ENCODE measurements at regions not wholly inside any gene's neighbourhood (a gene's known extent, or its start where the extent isn't known, plus 50 kb on each side); places are given as distances from the start of the nearest gene placed in this dataset.

DNA sequence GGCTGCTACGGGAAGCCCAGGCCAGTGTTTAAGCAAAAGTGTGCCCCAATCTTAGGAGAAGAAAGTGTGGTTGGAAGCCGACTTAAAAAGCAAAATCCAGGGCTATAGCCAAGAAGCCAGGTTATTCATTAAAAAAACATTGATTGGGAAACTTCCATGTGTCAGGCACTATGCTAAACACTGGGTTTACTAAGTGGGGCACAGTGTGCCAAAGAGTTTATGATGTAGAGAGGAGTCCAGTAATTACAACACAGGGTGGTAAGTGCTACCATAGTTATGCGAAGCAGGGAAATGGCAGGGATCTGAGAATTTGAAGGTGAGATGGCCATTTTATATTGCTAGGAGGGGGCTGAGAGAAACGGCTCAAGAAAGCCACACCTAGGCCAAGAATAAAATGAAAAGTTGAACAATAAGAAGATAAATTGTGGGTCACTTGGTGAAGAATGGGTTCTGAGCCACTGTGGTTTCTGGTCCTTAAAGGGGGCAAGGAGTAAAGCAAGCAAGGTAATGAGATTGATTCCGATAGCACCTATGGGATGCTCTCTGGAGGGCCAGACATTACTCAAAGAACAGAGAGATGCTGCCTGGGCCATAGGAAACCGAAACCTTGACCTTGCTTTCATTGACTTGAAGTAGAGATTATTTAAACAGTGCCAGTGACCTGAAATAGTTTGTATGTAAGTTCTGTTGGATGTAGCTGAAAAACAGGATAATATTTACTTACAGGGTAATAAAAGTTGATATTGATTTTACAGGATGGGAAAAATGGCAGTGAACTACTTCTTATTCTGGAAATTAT is 177.8 kb downstream of the GIPC2 start:
- Histone ChIP-seq H3K4me3 (no peak overlapping the region), H3K9me1 (ENCODE audit: control insufficient read depth, insufficient read depth, low read length) (no peaks in the 10 kb centered on the region), H3K4me2 (ENCODE audit: insufficient read depth, low read length) (no peak overlapping the region), H3K9ac (ENCODE audit: insufficient read depth in 1 of 2, low read depth in 2 of 2, low read length in 2 of 2) (no peak overlapping the region), H3K36me3 (ENCODE audit: control insufficient read depth, insufficient read depth, low read length) (no peaks in the 10 kb centered on the region), H3K4me1 (replicated peaks in 1 of 2; ENCODE audit: control insufficient read depth in 2 of 2, insufficient read depth in 2 of 2, low read length in 2 of 2) (no peaks in the 10 kb centered on the region), H3K27me3 (ENCODE audit: control insufficient read depth in 2 of 2, insufficient read depth in 2 of 2, low read length in 2 of 2) (no peaks in the 10 kb centered on the region), H3K27ac (ENCODE audit: extremely low read depth, low read depth, low read length) (no peak overlapping the region), H2AFZ (ENCODE audit: low read depth, low read length) (no peak overlapping the region), H3K79me2 (ENCODE audit: control insufficient read depth, insufficient read depth, low read length) (no peaks in the 10 kb centered on the region), H4K20me1 (replicated peaks; ENCODE audit: control insufficient read depth, insufficient read depth, low read length) (no peaks in the 10 kb centered on the region), H3K9me3 (replicated peaks; ENCODE audit: control insufficient read depth, insufficient read depth, low read depth, low read length) (no peaks in the 10 kb centered on the region)
- intact Hi-C loops (cut with micrococcal nuclease): no loop called here
- no peak for FAIRE-seq
- in situ Hi-C loops (cut with MboI): no loop called here
- no TSS peak for BruUV-seq (replicated peaks)
- WGBS (ENCODE audit: insufficient coverage, low coverage, missing lambda C conversion rate): 1% methylated on average over 6 of the region's 6 CpGs
- POLR2A ChIA-PET: no interaction called here
- DNase-seq (ENCODE audit: extremely low read depth in 1 of 4, low spot score in 3 of 4): no peak
- CTCF ChIA-PET (ENCODE audit: low intra/inter-chr PET ratio): no interaction called here
- ATAC-seq: no peak
- TF ChIP-seq ZFP36 (IDR thresholded peaks at IDR 0.05; ENCODE audit: low read depth, low read length, partially characterized antibody): no peak
- TF ChIP-seq, protein P1, sequence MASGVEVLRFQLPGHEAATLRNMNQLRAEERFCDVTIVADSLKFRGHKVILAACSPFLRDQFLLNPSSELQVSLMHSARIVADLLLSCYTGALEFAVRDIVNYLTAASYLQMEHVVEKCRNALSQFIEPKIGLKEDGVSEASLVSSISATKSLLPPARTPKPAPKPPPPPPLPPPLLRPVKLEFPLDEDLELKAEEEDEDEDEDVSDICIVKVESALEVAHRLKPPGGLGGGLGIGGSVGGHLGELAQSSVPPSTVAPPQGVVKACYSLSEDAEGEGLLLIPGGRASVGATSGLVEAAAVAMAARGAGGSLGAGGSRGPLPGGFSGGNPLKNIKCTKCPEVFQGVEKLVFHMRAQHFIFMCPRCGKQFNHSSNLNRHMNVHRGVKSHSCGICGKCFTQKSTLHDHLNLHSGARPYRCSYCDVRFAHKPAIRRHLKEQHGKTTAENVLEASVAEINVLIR (CRISPR knock-in tag; IDR thresholded peaks at IDR 0.05): no peak
- no peak for TF ChIP-seq SNIP1 (IDR thresholded peaks at IDR 0.05; ENCODE audit: low read depth)
- no peak for TF ChIP-seq ZFP1 (CRISPR knock-in tag; IDR thresholded peaks at IDR 0.05)
- no peak for TF ChIP-seq ATF1 (CRISPR knock-in tag; IDR thresholded peaks at IDR 0.05)
- TF ChIP-seq ATF1 (tag; IDR thresholded peaks at IDR 0.05): no peak
- TF ChIP-seq, protein P2, sequence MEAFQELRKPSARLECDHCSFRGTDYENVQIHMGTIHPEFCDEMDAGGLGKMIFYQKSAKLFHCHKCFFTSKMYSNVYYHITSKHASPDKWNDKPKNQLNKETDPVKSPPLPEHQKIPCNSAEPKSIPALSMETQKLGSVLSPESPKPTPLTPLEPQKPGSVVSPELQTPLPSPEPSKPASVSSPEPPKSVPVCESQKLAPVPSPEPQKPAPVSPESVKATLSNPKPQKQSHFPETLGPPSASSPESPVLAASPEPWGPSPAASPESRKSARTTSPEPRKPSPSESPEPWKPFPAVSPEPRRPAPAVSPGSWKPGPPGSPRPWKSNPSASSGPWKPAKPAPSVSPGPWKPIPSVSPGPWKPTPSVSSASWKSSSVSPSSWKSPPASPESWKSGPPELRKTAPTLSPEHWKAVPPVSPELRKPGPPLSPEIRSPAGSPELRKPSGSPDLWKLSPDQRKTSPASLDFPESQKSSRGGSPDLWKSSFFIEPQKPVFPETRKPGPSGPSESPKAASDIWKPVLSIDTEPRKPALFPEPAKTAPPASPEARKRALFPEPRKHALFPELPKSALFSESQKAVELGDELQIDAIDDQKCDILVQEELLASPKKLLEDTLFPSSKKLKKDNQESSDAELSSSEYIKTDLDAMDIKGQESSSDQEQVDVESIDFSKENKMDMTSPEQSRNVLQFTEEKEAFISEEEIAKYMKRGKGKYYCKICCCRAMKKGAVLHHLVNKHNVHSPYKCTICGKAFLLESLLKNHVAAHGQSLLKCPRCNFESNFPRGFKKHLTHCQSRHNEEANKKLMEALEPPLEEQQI (IDR thresholded peaks at IDR 0.05): no peak
- TF ChIP-seq HIVEP1 (CRISPR knock-in tag; IDR thresholded peaks at IDR 0.05): no peak
- TF ChIP-seq ZNF174 (CRISPR knock-in tag; IDR thresholded peaks at IDR 0.05): no peak
- TF ChIP-seq, protein P3, sequence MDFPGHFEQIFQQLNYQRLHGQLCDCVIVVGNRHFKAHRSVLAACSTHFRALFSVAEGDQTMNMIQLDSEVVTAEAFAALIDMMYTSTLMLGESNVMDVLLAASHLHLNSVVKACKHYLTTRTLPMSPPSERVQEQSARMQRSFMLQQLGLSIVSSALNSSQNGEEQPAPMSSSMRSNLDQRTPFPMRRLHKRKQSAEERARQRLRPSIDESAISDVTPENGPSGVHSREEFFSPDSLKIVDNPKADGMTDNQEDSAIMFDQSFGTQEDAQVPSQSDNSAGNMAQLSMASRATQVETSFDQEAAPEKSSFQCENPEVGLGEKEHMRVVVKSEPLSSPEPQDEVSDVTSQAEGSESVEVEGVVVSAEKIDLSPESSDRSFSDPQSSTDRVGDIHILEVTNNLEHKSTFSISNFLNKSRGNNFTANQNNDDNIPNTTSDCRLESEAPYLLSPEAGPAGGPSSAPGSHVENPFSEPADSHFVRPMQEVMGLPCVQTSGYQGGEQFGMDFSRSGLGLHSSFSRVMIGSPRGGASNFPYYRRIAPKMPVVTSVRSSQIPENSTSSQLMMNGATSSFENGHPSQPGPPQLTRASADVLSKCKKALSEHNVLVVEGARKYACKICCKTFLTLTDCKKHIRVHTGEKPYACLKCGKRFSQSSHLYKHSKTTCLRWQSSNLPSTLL (IDR thresholded peaks at IDR 0.05): no peak
- TF ChIP-seq, protein P4, sequence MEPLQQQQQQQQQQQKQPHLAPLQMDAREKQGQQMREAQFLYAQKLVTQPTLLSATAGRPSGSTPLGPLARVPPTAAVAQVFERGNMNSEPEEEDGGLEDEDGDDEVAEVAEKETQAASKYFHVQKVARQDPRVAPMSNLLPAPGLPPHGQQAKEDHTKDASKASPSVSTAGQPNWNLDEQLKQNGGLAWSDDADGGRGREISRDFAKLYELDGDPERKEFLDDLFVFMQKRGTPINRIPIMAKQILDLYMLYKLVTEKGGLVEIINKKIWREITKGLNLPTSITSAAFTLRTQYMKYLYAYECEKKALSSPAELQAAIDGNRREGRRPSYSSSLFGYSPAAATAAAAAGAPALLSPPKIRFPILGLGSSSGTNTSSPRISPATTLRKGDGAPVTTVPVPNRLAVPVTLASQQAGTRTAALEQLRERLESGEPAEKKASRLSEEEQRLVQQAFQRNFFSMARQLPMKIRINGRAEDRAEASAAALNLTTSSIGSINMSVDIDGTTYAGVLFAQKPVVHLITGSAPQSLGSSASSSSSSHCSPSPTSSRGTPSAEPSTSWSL (CRISPR knock-in tag; IDR thresholded peaks at IDR 0.05; ENCODE audit: borderline replicate concordance): no peak
- TF ChIP-seq BHLHE40 (IDR thresholded peaks at IDR 0.05; ENCODE audit: low read length): no peak
- TF ChIP-seq, protein P5, sequence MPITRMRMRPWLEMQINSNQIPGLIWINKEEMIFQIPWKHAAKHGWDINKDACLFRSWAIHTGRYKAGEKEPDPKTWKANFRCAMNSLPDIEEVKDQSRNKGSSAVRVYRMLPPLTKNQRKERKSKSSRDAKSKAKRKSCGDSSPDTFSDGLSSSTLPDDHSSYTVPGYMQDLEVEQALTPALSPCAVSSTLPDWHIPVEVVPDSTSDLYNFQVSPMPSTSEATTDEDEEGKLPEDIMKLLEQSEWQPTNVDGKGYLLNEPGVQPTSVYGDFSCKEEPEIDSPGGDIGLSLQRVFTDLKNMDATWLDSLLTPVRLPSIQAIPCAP (CRISPR knock-in tag; IDR thresholded peaks at IDR 0.05; ENCODE audit: borderline replicate concordance): no peak
- no peak for TF ChIP-seq MECOM (CRISPR knock-in tag; IDR thresholded peaks at IDR 0.05)
- TF ChIP-seq KDM1A (IDR thresholded peaks at IDR 0.05): no peak
- no peak for TF ChIP-seq ZNF561 (CRISPR knock-in tag; conservative IDR thresholded peaks at IDR 0.05)

All from K562 (cell line).